Fibroblast of the aortic adventitia (primary cell): ENCODE measurements at regions not wholly inside any gene's neighbourhood (a gene's known extent, or its start where the extent isn't known, plus 50 kb on each side); places are given as distances from the start of the nearest gene placed in this dataset.

Experiments used
- DNase-seq: peaks from one replicate; pipeline ENCODE4 v3.0.0-alpha.2; 2010; ENCODE audit warnings: low read depth
- H3K4me3 ChIP-seq: 2 replicates; pipeline ENCODE4 v1.5.1; 2011; ENCODE audit warnings: low read depth, mild to moderate bottlenecking, control low read depth, low read length, moderate library complexity
- TF ChIP-seq, protein P1 (sequence below): IDR thresholded peaks from 2 replicates; pipeline ENCODE4 v1.5.1; 2011; ENCODE audit warnings: mild to moderate bottlenecking, low read length, control low read depth, inconsistent platforms; ENCODE audit not compliant: insufficient read depth

DNA sequence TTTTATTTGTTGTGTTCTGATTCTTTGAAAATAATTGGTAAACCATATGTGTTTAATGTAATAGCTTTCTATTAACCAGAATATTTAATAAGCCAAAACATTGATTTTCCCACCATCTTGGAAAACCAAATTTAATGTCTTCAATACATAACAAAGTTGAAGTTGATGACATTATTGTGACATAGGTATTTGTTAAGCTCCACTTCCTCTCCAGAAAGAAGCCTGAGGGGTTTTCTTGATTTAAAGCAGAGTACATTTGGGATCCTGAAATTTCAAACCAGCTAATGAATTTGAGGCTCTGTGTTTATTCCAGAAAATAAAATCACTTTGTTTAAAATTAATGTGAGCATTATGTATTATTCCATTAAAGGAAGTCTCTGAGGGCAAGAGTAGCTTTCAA, 106.3 kb downstream of the PERP start:
- no peak overlapping the region for H3K4me3 ChIP-seq
- no peak for DNase-seq
- TF ChIP-seq, protein P1, sequence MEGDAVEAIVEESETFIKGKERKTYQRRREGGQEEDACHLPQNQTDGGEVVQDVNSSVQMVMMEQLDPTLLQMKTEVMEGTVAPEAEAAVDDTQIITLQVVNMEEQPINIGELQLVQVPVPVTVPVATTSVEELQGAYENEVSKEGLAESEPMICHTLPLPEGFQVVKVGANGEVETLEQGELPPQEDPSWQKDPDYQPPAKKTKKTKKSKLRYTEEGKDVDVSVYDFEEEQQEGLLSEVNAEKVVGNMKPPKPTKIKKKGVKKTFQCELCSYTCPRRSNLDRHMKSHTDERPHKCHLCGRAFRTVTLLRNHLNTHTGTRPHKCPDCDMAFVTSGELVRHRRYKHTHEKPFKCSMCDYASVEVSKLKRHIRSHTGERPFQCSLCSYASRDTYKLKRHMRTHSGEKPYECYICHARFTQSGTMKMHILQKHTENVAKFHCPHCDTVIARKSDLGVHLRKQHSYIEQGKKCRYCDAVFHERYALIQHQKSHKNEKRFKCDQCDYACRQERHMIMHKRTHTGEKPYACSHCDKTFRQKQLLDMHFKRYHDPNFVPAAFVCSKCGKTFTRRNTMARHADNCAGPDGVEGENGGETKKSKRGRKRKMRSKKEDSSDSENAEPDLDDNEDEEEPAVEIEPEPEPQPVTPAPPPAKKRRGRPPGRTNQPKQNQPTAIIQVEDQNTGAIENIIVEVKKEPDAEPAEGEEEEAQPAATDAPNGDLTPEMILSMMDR = no peak

DNA sequence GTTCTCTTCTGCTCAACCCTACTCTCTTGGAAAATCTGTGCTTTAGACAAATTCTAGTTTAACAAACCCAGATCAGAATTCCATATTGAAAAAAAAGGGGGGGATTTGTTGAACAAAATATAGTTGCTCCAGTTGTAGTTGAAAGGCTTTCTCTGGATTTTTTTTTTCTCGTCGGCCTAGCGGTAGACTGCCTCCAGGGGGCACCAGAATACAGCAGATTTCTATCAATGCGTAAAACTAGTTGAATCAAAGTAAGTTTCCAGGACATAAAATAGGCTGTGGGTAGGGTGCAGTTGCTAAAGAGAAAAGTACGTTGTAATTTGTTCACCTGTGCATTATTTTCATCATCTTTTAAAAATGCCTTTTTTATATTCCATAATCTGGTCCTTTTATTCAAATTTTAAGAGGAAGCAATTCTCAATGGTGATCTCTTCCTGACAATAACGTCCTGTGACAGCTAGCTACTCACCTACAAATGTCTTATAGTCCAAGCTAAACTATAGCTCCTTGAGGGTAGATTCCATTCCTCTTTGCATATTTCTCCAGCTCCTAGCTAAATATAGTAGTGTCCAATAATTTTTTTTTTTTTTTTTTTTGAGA, 105.4 kb downstream of the PERP start:
- TF ChIP-seq, protein P1 = peak; percentile 94
- DNase-seq = peak; percentile 73
- H3K4me3 ChIP-seq = no peak overlapping the region

DNA sequence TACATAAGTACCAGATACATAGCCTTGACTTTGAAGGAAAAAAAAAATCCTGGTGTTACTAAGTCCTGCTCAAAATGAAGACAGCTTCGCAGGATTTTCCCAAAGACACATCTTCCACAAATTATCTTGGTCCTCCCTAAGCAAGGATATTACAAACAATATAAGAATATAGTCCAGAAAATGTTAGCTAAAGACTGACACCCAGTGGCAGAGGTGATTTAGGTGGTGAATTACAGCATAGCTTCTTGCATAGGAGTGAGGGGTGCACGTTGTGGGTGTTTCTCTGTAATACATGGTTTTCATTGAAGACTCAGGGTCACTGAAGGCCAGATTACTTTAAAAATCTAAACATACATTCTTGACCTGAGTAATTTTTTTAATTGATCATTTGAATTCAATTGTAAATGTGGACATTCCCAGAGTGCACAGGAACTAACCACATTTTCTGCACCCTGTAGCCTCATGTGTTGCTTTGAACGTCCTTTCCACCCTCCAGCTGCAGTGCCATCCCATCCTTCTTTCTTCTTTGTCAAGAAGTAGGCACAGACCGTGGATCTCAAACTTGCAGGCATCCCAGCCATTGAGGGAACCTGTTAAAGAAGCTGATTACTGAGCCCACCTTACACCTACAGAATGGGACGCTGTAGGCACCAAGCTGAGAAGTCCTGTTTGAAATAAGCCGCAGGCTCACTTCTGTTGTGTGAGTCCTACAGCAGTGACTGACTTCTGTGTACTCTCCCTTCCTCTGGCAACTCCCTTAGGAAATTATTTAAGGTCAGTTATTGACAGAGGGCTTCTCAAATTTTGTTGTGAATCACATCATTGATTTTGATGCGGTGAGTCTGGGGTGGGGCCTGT, 102.6 kb downstream of the PERP start:
- TF ChIP-seq, protein P1 = peak; percentile 62
- DNase-seq = peak; percentile 61
- no peak overlapping the region for H3K4me3 ChIP-seq

DNA sequence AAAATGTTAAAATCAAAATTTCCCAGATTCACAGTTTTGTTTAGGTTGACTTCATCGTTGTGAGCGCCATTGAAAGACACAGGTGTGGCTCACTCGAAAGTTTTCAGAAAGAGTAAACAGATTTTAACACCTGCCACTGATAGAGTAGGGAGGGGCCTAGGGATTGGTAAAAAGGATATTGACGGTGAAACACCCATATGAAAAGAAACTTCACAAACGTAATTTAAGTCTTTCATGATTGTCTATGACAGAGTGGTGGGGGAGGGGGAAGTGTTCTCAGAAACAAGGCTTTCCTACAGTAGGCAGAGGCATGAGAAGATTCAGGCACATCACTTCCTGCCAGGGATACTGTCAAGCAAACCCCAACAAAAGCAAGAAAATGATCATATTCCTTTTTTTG, 101.4 kb downstream of the PERP start:
- TF ChIP-seq, protein P1 = no peak
- DNase-seq = no peak
- no peak overlapping the region for H3K4me3 ChIP-seq

DNA sequence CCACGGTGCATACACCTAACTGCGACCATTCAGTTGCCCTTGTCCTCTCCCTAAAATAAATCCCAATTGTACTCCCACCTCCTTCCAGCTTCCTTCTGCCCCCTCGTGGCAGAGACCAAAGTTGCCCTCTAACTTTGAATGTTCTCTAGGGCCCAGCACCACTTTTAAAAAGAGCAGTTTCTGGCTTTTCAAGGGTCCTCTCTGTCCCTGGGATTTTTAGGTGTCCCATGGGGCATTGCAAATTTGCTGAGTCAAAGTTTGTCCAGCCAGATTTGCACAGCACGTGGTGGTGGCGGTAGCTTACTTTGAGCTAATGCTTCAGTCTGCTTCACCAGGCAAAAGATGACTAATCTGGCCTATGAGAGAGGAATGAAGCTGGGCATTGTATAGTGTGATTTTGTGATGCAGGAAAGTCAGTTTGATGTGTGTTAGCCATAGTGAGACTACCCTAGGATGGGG, 100.2 kb downstream of the PERP start:
- no peak overlapping the region for H3K4me3 ChIP-seq
- TF ChIP-seq, protein P1 = peak; percentile 73
- peak; percentile 34 for DNase-seq

DNA sequence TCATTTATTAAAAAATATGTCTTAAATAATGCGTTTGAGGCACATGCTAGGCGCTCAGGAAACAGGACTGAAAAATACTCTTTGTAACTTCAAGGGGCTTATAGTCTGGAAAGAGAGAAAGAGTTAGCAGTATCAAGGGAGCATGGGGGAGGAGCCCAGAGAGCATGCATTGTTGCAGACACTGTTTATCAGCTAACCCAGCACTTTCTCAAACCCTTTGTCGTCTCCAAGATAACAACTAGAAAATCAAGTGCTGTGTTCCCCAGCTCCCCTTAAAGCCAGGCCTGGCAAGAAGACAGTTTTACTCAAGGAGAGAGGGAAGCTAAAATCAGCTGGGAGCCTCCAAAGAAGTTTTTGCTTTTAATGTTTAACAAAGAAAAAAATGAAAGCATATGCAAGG, 98.4 kb downstream of the PERP start:
- TF ChIP-seq, protein P1 = no peak
- DNase-seq = no peak
- H3K4me3 ChIP-seq = no peak overlapping the region
